RKO (cell line): ENCODE measurements at regions not wholly inside any gene's neighbourhood (a gene's known extent, or its start where the extent isn't known, plus 50 kb on each side); places are given as distances from the start of the nearest gene placed in this dataset.
"Not testable (repeated sequence)": the region's sequence is repeated elsewhere in the genome, so short reads cannot be mapped to it uniquely, and the experiment has no call there.

ENCODE experiments used
- DNase-seq: peaks from one replicate; pipeline ENCODE4 v3.0.0-alpha.2; 2016; ENCODE audit warnings: low spot score

GRCh38 chr4:159669094-159669493, 566.2 kb downstream of the RAPGEF2 start:
- DNase-seq: no peak

- no peak for DNase-seq
Measured at GRCh38 chr4:159673221-159673620, 570.3 kb downstream of the RAPGEF2 start.

- no peak for DNase-seq
Measured at GRCh38 chr4:159674241-159674640, 571.4 kb downstream of the RAPGEF2 start.

GRCh38 chr4:159677521-159677920, 574.6 kb downstream of the RAPGEF2 start:
- DNase-seq: no peak

- DNase-seq: no peak
Measured at GRCh38 chr4:159682996-159683395, 580.1 kb downstream of the RAPGEF2 start.

- no peak for DNase-seq
Measured at GRCh38 chr4:159684061-159684460, 581.2 kb downstream of the RAPGEF2 start.

- no peak for DNase-seq
Measured at GRCh38 chr4:159685340-159686092, 582.6 kb downstream of the RAPGEF2 start.

GRCh38 chr4:159689526-159689925, 586.6 kb downstream of the RAPGEF2 start:
- no peak for DNase-seq

- no peak for DNase-seq
Measured at GRCh38 chr4:159697322-159698283, 594.7 kb downstream of the RAPGEF2 start.

GRCh38 chr4:159698336-159698735, 595.5 kb downstream of the RAPGEF2 start:
- DNase-seq: no peak

GRCh38 chr4:159702200-159702599, 599.3 kb downstream of the RAPGEF2 start:
- DNase-seq: no peak

- DNase-seq: no peak
Measured at GRCh38 chr4:159705334-159705733, 602.5 kb downstream of the RAPGEF2 start.

GRCh38 chr4:159706704-159707103, 603.8 kb downstream of the RAPGEF2 start:
- no peak for DNase-seq

- DNase-seq: not testable (repeated sequence)
Measured at GRCh38 chr4:159715180-159715579, 612.3 kb downstream of the RAPGEF2 start.

- DNase-seq: no peak
Measured at GRCh38 chr4:159719531-159719930, 616.7 kb downstream of the RAPGEF2 start.

- no peak for DNase-seq
Measured at GRCh38 chr4:159722052-159722451, 619.2 kb downstream of the RAPGEF2 start.

GRCh38 chr4:159722918-159723317, 620.0 kb downstream of the RAPGEF2 start:
- DNase-seq: no peak

GRCh38 chr4:159723341-159724048, 620.6 kb downstream of the RAPGEF2 start:
- no peak for DNase-seq

GRCh38 chr4:159725571-159725970, 622.7 kb downstream of the RAPGEF2 start:
- no peak for DNase-seq

GRCh38 chr4:159735281-159736207, 632.7 kb downstream of the RAPGEF2 start:
- no peak for DNase-seq

GRCh38 chr4:159736411-159736810, 633.5 kb downstream of the RAPGEF2 start:
- no peak for DNase-seq
